B cell (primary cell): ENCODE measurements at regions not wholly inside any gene's neighbourhood (a gene's known extent, or its start where the extent isn't known, plus 50 kb on each side); places are given as distances from the start of the nearest gene placed in this dataset.

Experiments used
- EZH2 ChIP-seq: IDR thresholded peaks from 2 replicates; pipeline ENCODE4 v1.6.1; 2012; ENCODE audit warnings: borderline replicate concordance, low read depth, mild to moderate bottlenecking, moderate library complexity, low read length; ENCODE audit not compliant: insufficient read depth, poor library complexity, severe bottlenecking
- TF ChIP-seq, protein P1 (sequence below): fragments of 200-600 bp; IDR thresholded peaks from one replicate; pipeline ENCODE4 v1.8.0; 2022; ENCODE audit warnings: antibody characterized with exemption, mild to moderate bottlenecking

DNA sequence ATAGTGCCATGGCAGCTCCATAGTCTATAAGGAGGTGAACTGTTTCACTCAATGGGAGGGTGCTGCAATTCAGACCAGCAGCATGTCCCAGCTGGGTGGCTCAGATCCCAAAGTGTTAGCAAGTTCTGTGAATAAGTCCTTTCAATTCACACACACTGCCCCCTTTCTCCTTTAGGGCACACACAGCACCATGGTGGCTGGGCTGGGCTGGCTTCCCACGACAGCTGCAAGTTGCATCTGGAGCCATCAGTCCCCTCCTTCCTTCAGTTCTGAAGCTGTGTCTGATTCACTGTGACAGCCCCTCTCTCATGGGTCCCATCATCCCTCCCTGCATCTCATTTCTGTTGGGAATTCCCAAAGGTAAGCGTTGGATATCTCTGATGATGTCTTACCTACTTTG is 324.1 kb upstream of the NCAM1 start:
- TF ChIP-seq, protein P1, sequence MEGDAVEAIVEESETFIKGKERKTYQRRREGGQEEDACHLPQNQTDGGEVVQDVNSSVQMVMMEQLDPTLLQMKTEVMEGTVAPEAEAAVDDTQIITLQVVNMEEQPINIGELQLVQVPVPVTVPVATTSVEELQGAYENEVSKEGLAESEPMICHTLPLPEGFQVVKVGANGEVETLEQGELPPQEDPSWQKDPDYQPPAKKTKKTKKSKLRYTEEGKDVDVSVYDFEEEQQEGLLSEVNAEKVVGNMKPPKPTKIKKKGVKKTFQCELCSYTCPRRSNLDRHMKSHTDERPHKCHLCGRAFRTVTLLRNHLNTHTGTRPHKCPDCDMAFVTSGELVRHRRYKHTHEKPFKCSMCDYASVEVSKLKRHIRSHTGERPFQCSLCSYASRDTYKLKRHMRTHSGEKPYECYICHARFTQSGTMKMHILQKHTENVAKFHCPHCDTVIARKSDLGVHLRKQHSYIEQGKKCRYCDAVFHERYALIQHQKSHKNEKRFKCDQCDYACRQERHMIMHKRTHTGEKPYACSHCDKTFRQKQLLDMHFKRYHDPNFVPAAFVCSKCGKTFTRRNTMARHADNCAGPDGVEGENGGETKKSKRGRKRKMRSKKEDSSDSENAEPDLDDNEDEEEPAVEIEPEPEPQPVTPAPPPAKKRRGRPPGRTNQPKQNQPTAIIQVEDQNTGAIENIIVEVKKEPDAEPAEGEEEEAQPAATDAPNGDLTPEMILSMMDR: no peak
- TF ChIP-seq EZH2: no peak
